C4-2B (cell line): ENCODE measurements at regions not wholly inside any gene's neighbourhood (a gene's known extent, or its start where the extent isn't known, plus 50 kb on each side); places are given as distances from the start of the nearest gene placed in this dataset.

Experiments
- H3K27ac ChIP-seq: fragments of 450-650 bp; 2 replicates; pipeline ENCODE4 v1.5.1; 2017
- ZFX ChIP-seq: fragments of 450-650 bp; IDR thresholded peaks from 2 replicates; pipeline ENCODE4 v1.6.1; 2017
- TF ChIP-seq, protein P1 (sequence below): fragments of 450-650 bp; conservative IDR thresholded peaks from 2 replicates; pipeline ENCODE4 v1.5.1; 2017; ENCODE audit warnings: mild to moderate bottlenecking

DNA sequence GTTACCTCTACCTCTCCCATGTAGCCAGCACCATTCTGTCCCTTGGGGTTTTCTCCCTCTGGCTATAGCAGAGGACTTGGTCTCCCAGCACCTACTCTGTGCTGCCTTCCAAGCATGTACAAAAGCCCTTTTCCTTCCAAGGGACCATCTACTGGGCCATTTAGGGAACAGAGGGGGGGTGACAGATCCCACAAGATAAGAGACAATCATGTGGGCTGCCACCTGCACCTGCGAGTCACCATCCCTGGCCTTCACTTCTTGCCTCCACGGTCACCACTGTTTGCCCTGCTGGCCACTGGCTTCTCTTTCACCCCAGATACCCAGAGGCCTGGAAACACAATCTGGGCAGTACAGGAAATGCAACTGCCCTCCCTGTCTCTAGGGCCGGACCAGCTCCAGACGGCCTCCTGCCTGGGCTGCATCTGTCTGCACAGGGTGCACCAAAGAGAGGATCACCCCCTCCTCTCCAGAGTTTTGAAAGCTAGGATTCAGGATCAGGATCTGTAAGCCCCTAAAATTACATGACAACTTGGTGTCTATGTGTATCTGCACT, 160.8 kb upstream of the NECTIN1 start:
- TF ChIP-seq, protein P1, sequence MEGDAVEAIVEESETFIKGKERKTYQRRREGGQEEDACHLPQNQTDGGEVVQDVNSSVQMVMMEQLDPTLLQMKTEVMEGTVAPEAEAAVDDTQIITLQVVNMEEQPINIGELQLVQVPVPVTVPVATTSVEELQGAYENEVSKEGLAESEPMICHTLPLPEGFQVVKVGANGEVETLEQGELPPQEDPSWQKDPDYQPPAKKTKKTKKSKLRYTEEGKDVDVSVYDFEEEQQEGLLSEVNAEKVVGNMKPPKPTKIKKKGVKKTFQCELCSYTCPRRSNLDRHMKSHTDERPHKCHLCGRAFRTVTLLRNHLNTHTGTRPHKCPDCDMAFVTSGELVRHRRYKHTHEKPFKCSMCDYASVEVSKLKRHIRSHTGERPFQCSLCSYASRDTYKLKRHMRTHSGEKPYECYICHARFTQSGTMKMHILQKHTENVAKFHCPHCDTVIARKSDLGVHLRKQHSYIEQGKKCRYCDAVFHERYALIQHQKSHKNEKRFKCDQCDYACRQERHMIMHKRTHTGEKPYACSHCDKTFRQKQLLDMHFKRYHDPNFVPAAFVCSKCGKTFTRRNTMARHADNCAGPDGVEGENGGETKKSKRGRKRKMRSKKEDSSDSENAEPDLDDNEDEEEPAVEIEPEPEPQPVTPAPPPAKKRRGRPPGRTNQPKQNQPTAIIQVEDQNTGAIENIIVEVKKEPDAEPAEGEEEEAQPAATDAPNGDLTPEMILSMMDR: no peak
- TF ChIP-seq ZFX: no peak
- H3K27ac ChIP-seq: no peak overlapping the region; the same call in 1 of the 2 replicates

DNA sequence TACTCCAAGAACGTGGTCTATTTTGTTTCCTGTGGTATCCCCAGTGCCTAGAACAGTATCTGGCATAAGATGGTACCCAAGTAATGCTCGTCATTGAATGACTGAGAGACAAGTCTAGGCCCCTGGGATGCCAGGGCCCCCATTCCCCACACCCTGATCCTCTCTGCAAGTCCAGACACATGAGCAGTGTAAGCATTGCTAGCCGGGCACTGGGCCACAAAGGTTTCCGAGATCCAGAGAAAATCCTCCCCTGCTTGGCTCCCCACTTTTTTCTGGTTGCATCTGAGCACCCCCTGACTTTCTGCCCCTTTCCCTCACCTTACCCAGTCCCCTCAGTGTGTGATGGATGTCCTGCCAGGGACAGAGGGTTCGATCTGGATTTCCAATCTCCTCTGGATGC, 160.1 kb upstream of the NECTIN1 start:
- no peak for TF ChIP-seq ZFX
- TF ChIP-seq, protein P1: no peak
- no peak overlapping the region for H3K27ac ChIP-seq

DNA sequence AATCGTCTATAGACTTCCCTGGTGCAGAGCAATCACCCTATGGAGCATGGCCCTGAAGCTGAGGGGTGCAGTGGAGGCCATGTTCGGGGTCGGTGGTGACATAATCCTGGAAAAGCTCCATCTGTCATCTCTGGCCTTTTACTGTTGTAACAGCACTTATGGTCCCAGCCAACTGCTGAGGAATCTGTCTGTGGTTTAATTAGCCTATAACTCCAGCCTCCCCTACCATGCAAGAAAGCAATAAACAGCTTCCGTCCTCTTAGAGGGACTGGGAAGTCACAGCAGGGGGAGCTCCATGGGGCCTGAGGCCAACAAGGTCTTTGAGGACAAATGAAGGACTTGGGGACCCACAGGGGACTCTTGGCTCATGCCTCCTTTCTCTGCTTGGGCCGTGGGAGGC, 159.1 kb upstream of the NECTIN1 start:
- TF ChIP-seq, protein P1: no peak
- TF ChIP-seq ZFX: no peak
- no peak overlapping the region for H3K27ac ChIP-seq

DNA sequence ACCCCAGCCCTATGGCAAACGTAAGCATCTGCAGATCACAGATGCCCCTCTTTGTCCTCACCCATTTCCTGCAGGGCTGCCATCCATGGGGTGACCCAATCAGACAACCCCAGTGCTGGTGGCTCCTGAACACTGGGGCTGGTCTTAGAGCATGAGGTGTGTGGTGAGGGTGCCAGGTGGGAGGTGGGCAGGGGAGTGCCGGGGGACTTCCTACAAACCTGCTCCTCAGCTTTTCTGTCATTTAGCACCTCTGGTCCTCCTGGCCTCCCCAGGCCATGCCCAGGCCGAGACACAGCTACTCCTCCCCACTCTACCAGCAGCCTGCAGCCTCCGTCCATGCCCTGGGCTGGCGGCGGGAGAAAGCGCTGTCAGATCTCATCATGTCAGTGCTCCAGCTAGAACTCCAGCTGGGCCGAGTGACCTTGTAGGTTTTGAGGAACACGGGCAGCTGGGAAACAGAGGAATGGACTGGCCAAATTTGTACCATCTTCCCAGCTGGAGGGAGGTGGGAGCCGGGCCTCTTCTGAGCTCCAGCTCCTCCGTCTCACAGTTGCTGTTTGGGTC, 157.7 kb upstream of the NECTIN1 start:
- H3K27ac ChIP-seq: no peak overlapping the region
- no peak for TF ChIP-seq ZFX
- TF ChIP-seq, protein P1: no peak

DNA sequence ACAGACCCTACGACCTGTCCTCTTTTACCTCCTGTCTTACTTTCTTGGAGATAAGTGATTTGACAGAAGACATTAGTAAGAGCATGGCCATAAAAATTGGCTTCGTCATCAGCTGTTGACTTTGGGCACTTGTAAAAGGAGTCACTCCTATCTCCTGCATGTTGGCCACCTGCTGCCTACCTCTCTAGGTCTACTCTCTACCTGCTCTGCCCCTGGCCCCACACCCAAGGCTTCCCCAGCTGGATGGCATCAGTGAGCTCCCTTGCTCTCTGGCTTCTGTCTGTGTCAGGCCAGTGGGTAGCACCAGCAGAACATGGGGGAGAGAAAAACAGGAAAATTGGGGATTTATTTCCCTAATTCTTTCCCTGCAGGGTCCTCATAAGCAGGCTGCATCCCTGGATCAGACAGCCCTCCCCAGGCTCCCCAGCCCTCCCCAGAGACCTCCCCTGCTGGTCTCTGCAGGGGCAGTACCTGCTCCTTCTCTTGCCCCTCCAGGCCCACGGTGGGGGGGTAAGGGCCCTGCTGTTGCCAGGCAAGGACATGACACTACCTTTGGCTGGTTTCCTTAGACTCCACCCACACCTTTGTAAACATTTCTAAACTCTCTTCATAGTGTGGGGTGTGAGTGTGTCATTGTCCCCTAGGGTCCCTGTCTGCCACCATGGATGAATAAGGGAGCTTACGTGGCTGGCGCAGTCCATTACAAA, 157.0 kb upstream of the NECTIN1 start:
- TF ChIP-seq ZFX: no peak
- TF ChIP-seq, protein P1: no peak
- no peak overlapping the region for H3K27ac ChIP-seq

DNA sequence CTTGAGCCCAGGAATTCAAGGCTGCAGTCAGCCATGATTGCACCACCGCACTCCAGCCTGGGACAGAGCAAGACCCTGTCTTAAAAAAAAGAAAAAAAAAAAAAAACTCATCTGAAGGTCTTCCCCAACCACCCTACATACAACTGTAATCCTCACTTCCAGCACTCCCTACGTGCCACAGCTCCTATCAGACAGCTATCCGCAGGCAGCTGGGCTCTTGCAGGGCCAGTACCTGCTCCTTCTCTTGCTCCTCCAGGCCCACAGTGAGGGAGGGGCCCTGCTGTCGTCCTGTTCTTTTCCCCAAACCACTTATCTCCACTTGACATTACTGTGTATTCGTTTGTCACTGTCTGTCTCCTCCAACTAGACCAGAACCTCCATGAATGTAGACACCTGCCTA, 156.1 kb upstream of the NECTIN1 start:
- H3K27ac ChIP-seq: no peak overlapping the region
- TF ChIP-seq, protein P1: no peak
- no peak for TF ChIP-seq ZFX

DNA sequence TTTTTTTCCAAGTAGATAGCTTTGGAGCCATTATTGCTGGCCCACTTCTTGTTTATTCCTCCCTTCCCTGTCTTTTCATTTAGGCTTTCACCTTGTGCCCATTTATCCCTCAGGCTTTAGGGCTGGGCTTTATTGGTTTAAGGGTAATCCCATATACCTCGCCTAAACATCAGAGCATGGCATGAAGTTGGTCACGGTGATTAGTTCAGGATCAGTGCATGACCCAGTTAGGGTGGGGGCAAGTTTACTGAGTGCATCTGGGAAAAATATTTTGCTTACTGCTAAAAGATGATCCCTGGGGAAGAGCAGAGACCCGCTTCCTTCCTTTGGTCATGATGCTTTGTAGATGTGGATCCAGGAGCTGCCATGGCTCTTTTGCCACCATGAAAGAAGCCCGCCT, 153.3 kb upstream of the NECTIN1 start:
- TF ChIP-seq ZFX: no peak
- TF ChIP-seq, protein P1: no peak
- H3K27ac ChIP-seq: no peak overlapping the region
